Neural progenitor cell (in vitro differentiated cells): ENCODE measurements at regions not wholly inside any gene's neighbourhood (a gene's known extent, or its start where the extent isn't known, plus 50 kb on each side); places are given as distances from the start of the nearest gene placed in this dataset.

Experiments
- DNase-seq: peaks from one replicate; pipeline ENCODE4 v3.0.0-alpha.2; 2016; ENCODE audit warnings: low spot score
- H2AFZ ChIP-seq: fragments of 200-600 bp; sonication (generic); replicated peaks from 2 replicates; pipeline ENCODE4 v1.6.1; 2016; ENCODE audit warnings: antibody characterized with exemption
- H3F3A ChIP-seq: fragments of 200-600 bp; sonication (generic); 2 replicates; pipeline ENCODE4 v1.6.1; 2016; ENCODE audit warnings: antibody characterized with exemption, low read depth
- H3K27ac ChIP-seq: fragments of 200-600 bp; sonication (generic); 2 replicates; pipeline ENCODE4 v1.5.1; 2016; ENCODE audit warnings: mild to moderate bottlenecking
- H3K27me3 ChIP-seq: fragments of 200-600 bp; sonication (generic); 2 replicates; pipeline ENCODE4 v1.6.1; 2016; ENCODE audit warnings: mild to moderate bottlenecking, moderate library complexity
- H3K36me3 ChIP-seq: fragments of 200-600 bp; sonication (generic); 2 replicates; pipeline ENCODE4 v1.5.1; 2016
- H3K4me1 ChIP-seq: fragments of 200-600 bp; sonication (generic); 2 replicates; pipeline ENCODE4 v1.6.1; 2016; ENCODE audit warnings: mixed run types
- H3K4me2 ChIP-seq: fragments of 200-600 bp; sonication (generic); 2 replicates; pipeline ENCODE4 v1.6.1; 2016
- H3K4me3 ChIP-seq: fragments of 200-600 bp; sonication (generic); 2 replicates; pipeline ENCODE4 v1.5.1; 2016
- H3K79me2 ChIP-seq: fragments of 200-600 bp; sonication (generic); 2 replicates; pipeline ENCODE4 v1.6.1; 2016; ENCODE audit warnings: low read depth
- H3K9ac ChIP-seq: fragments of 200-600 bp; sonication (generic); 2 replicates; pipeline ENCODE4 v1.6.1; 2016
- H3K9me3 ChIP-seq: fragments of 200-600 bp; sonication (generic); 2 replicates; pipeline ENCODE4 v1.5.1; 2016; ENCODE audit warnings: low read depth
- H4K20me1 ChIP-seq: fragments of 200-600 bp; sonication (generic); 2 replicates; pipeline ENCODE4 v1.6.1; 2016; ENCODE audit warnings: low read depth
- H3K27ac Mint-ChIP-seq: 3 replicates; pipeline ENCODE4 v1.8.0; 2021; ENCODE audit warnings: mixed read lengths
- H3K27me3 Mint-ChIP-seq: 2 replicates; pipeline ENCODE4 v1.8.0; 2022; ENCODE audit warnings: low read depth, mild to moderate bottlenecking, inconsistent platforms, moderate library complexity, mixed read lengths; ENCODE audit not compliant: insufficient read depth
- H3K36me3 Mint-ChIP-seq: 3 replicates; pipeline ENCODE4 v1.8.0; 2021; ENCODE audit warnings: mixed read lengths
- H3K4me1 Mint-ChIP-seq: 3 replicates; pipeline ENCODE4 v1.8.0; 2021; ENCODE audit warnings: mixed read lengths
- H3K4me3 Mint-ChIP-seq: 3 replicates; pipeline ENCODE4 v1.8.0; 2021; ENCODE audit warnings: mild to moderate bottlenecking, moderate library complexity, mixed read lengths
- H3K9me3 Mint-ChIP-seq: 3 replicates; pipeline ENCODE4 v1.8.0; 2020; ENCODE audit warnings: mixed read lengths
- CTCF ChIP-seq: fragments of 200-600 bp; sonication (generic); IDR thresholded peaks from 2 replicates; pipeline ENCODE4 v1.5.1; 2017; ENCODE audit warnings: antibody characterized with exemption, mild to moderate bottlenecking
- EZH2 ChIP-seq: fragments of 200-600 bp; sonication (generic); IDR thresholded peaks from 2 replicates; pipeline ENCODE4 v1.6.1; 2017; ENCODE audit warnings: antibody characterized with exemption, mild to moderate bottlenecking, moderate library complexity
- EZH2phosphoT487 ChIP-seq: fragments of 200-600 bp; sonication (generic); IDR thresholded peaks from 2 replicates; pipeline ENCODE4 v1.6.1; 2017; ENCODE audit warnings: antibody characterized with exemption

- Histone ChIP-seq H3F3A (no peaks in the 10 kb centered on the region), H3K9me3 (no peaks in the 10 kb centered on the region), H3K9ac (no peak overlapping the region), H4K20me1 (no peaks in the 10 kb centered on the region), H2AFZ (no peak overlapping the region), H3K4me1 (no peaks in the 10 kb centered on the region), H3K36me3 (no peaks in the 10 kb centered on the region), H3K27me3 (no peaks in the 10 kb centered on the region), H3K4me3 (no peak overlapping the region), H3K27ac (no peak overlapping the region), H3K4me2 (no peak overlapping the region), H3K79me2 (no peaks in the 10 kb centered on the region)
- H3K27me3 Mint-ChIP-seq = peaks cover 2% of the 10 kb centered on the region
- peaks cover 5% of the 10 kb centered on the region for H3K9me3 Mint-ChIP-seq
- no peak overlapping the region for H3K4me3 Mint-ChIP-seq
- no peaks in the 10 kb centered on the region for H3K36me3 Mint-ChIP-seq
- H3K4me1 Mint-ChIP-seq = peaks cover 13% of the 10 kb centered on the region
- TF ChIP-seq EZH2phosphoT487 = no peak
- TF ChIP-seq CTCF = no peak
- no peak for TF ChIP-seq EZH2
- no peak overlapping the region for H3K27ac Mint-ChIP-seq
- no peak for DNase-seq
Observed at GRCh38 chr10:30560326-30560725, 69.2 kb downstream of the LYZL2 start.

- peaks cover 4% of the 10 kb centered on the region for H3K4me1 ChIP-seq
- no peak overlapping the region for H3K4me2 ChIP-seq
- H3K4me3 Mint-ChIP-seq = no peak overlapping the region
- H2AFZ ChIP-seq = no peak overlapping the region
- H3K27me3 ChIP-seq = no peaks in the 10 kb centered on the region
- TF ChIP-seq EZH2phosphoT487 (no peak), CTCF (no peak), EZH2 (no peak)
- H3K4me1 Mint-ChIP-seq = peaks cover 18% of the 10 kb centered on the region
- no peaks in the 10 kb centered on the region for H4K20me1 ChIP-seq
- H3K27ac Mint-ChIP-seq = no peak overlapping the region
- peaks cover 4% of the 10 kb centered on the region for H3F3A ChIP-seq
- no peak for DNase-seq
- no peaks in the 10 kb centered on the region for H3K9me3 ChIP-seq
- no peaks in the 10 kb centered on the region for H3K36me3 ChIP-seq
- H3K9ac ChIP-seq = no peak overlapping the region
- no peaks in the 10 kb centered on the region for H3K36me3 Mint-ChIP-seq
- H3K79me2 ChIP-seq = no peaks in the 10 kb centered on the region
- no peak overlapping the region for H3K27ac ChIP-seq
- H3K4me3 ChIP-seq = no peak overlapping the region
- peaks cover 2% of the 10 kb centered on the region for H3K27me3 Mint-ChIP-seq
- peaks cover 5% of the 10 kb centered on the region for H3K9me3 Mint-ChIP-seq
Observed at GRCh38 chr10:30559180-30559579, 70.4 kb downstream of the LYZL2 start.

- no peak overlapping the region for H2AFZ ChIP-seq
- no peaks in the 10 kb centered on the region for H3K79me2 ChIP-seq
- no peak overlapping the region for H3K9ac ChIP-seq
- no peaks in the 10 kb centered on the region for H3K36me3 ChIP-seq
- H3F3A ChIP-seq = peaks cover 12% of the 10 kb centered on the region
- TF ChIP-seq EZH2 (no peak), CTCF (no peak), EZH2phosphoT487 (no peak)
- H4K20me1 ChIP-seq = no peaks in the 10 kb centered on the region
- Mint-ChIP-seq H3K9me3 (peaks cover 5% of the 10 kb centered on the region), H3K36me3 (no peaks in the 10 kb centered on the region), H3K27ac (peak overlapping the region; percentile 4), H3K27me3 (peaks cover 2% of the 10 kb centered on the region), H3K4me1 (peaks cover 25% of the 10 kb centered on the region), H3K4me3 (no peak overlapping the region)
- no peak overlapping the region for H3K4me2 ChIP-seq
- H3K27ac ChIP-seq = no peak overlapping the region
- DNase-seq = no peak
- H3K27me3 ChIP-seq = no peaks in the 10 kb centered on the region
- peaks cover 12% of the 10 kb centered on the region for H3K4me1 ChIP-seq
- H3K4me3 ChIP-seq = no peak overlapping the region
- H3K9me3 ChIP-seq = no peaks in the 10 kb centered on the region
Observed at GRCh38 chr10:30558411-30558810, 71.1 kb downstream of the LYZL2 start.

- H3K4me2 ChIP-seq = no peak overlapping the region
- H3K36me3 ChIP-seq = no peaks in the 10 kb centered on the region
- H3K79me2 ChIP-seq = no peaks in the 10 kb centered on the region
- Mint-ChIP-seq H3K4me1 (peaks cover 30% of the 10 kb centered on the region), H3K27ac (peak overlapping the region; percentile 4), H3K4me3 (no peak overlapping the region), H3K36me3 (no peaks in the 10 kb centered on the region), H3K27me3 (no peaks in the 10 kb centered on the region), H3K9me3 (peaks cover 3% of the 10 kb centered on the region)
- no peaks in the 10 kb centered on the region for H4K20me1 ChIP-seq
- no peak overlapping the region for H3K4me3 ChIP-seq
- no peaks in the 10 kb centered on the region for H3K9me3 ChIP-seq
- no peak overlapping the region for H2AFZ ChIP-seq
- H3K27ac ChIP-seq = no peak overlapping the region
- no peak for DNase-seq
- no peak for TF ChIP-seq EZH2phosphoT487
- no peak for TF ChIP-seq EZH2
- no peak for TF ChIP-seq CTCF
- H3K4me1 ChIP-seq = peaks cover 16% of the 10 kb centered on the region
- no peaks in the 10 kb centered on the region for H3K27me3 ChIP-seq
- peaks cover 17% of the 10 kb centered on the region for H3F3A ChIP-seq
- no peak overlapping the region for H3K9ac ChIP-seq
Observed at GRCh38 chr10:30557884-30558283, 71.7 kb downstream of the LYZL2 start.
